Heart right ventricle (tissue), 16 donors: ENCODE measurements at regions not wholly inside any gene's neighbourhood (a gene's known extent, or its start where the extent isn't known, plus 50 kb on each side); places are given as distances from the start of the nearest gene placed in this dataset.

Experiments
- ATAC-seq, 8 donors: fragments of 200-7000 bp; cut with Tn5 transposase; one replicate each; pipeline ENCODE4 v1.9.1; 2020; ENCODE audit warnings: mild to moderate bottlenecking in 8 of 8, moderate library complexity in 8 of 8, moderate number of reproducible peaks in 1 of 8
- DNase-seq, 2 donors: peaks; one replicate each; pipeline ENCODE4 v3.0.0-alpha.2; 2020
- H3K27ac ChIP-seq, 10 donors: fragments of 200-600 bp; sonication (generic) in 2 of 10; one replicate each; pipeline versions ENCODE4 v1.5.0 to v1.8.0; 2020 to 2022; ENCODE audit warnings: mild to moderate bottlenecking in 3 of 10
- H3K27me3 ChIP-seq, 7 donors: fragments of 200-600 bp; one replicate each; pipeline ENCODE4 v1.8.0; 2021 to 2022; ENCODE audit warnings: mild to moderate bottlenecking in 2 of 7
- H3K36me3 ChIP-seq, 9 donors: fragments of 200-600 bp; sonication (generic) in 1 of 9; one replicate each; pipeline versions ENCODE4 v1.5.0 to v1.8.0; 2020 to 2022; ENCODE audit warnings: mild to moderate bottlenecking in 2 of 9
- H3K4me1 ChIP-seq, 9 donors: fragments of 200-600 bp; sonication (generic) in 1 of 9; one replicate each; pipeline versions ENCODE4 v1.5.0 to v1.8.0; 2020 to 2022; ENCODE audit warnings: mild to moderate bottlenecking in 4 of 9
- H3K4me3 ChIP-seq, 10 donors: fragments of 200-600 bp; sonication (generic) in 2 of 10; one replicate each; pipeline versions ENCODE4 v1.5.0 to v1.8.0; 2020 to 2022; ENCODE audit warnings: mild to moderate bottlenecking in 7 of 10, moderate library complexity in 2 of 10
- H3K9me3 ChIP-seq, 11 donors: fragments of 200-600 bp in 10 of 11; sonication (generic) in 2 of 11; one replicate each; pipeline versions ENCODE4 v1.5.0 to v1.8.0; 2013 to 2022; ENCODE audit warnings: mild to moderate bottlenecking in 2 of 11, control low read depth in 1 of 11, moderate library complexity in 1 of 11
- WGBS, 2 donors: extraction: QIAGEN DNeasy Blood & Tissue Kit; methylation state at CpG; one replicate each; pipeline ENCODE4 v1.1.7; 2013; ENCODE audit warnings: inconsistent platforms in 1 of 2; 5-methylcytosine and 5-hydroxymethylcytosine counted together
- intact Hi-C, 10 donors: fragments of 100-400 bp; cut with DNase I; formaldehyde crosslinking; loops; one replicate each; pipeline versions ENCODE4 v1.11.1 to v1.14.2; 2022
- TF ChIP-seq, protein P1 (sequence below), 9 donors: fragments of 200-600 bp; sonication (generic) in 2 of 9; IDR thresholded peaks; one replicate each; pipeline versions ENCODE4 v1.5.0 to v1.8.0; 2021 to 2022; ENCODE audit warnings: antibody characterized with exemption in 9 of 9, mild to moderate bottlenecking in 5 of 9, moderate library complexity in 1 of 9
- donor health status: Arrhythmogenic right ventricular cardiomyopathy.
- donor health status: ischemic (EF 13 %, LVEDD 7.1; RV severe dilation, severe dysfunction).
- donor health status: healthy with polysubstance abuse.
- donor health status: DM: no; HTN: yes; CAD: no.
- donor health status: DM: no; HTN: no; CAD: no.
- donor health status: ischemic (EF 25% LVEDD 6.9; RV normal size, moderate dysfunction).
- donor health status: ischemic (EF 25% LVEDD 5.7; RV mildly dilated, moderate dysfunction).
- donor health status: healthy.
- donor health status: DM: yes; HTN: yes; CAD: no.
- donor health status: Ischemic cardiomyopathy.
- donor health status: ischemic (EF 35%, LVEDD 5.7; RV mildly dilated, moderate dysfunction).
- donor health status: nonischemic (EF 11% LVEDD 7.7; RV severe dilation, severe dysfunction).
- donor health status: DM: yes; HTN: yes; CAD: no.
- donor health status: PGD.
- donor health status: ischemic (EF 29% LVEDD 5.4; RV normal size, mild dysfunction).
- donor health status: nonischemic (EF 23%, LVEDD 6.1; RV moderate dilation, normal function).

DNA sequence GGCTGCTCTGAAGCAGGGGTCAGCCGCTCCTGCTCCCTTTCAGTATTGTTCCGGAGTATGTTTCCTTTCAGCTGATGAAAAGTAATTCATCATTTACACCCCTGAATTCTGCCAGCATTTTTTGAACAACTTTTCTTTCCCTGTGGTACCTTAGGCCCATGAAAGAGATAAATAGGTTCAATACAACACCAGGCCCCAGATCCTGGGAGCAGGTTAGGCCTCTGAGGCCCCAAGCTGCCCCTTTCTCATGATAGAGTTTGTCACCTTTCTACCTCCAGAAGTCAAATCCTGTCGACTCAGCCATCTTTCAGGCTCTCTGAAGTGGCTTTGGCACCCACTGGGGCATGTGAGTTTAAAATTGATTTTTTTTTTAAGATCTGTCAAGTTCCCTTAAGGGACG, 1415.1 kb upstream of the ZEB2 start:
- WGBS, 2 donors = 77 to 82% methylated on average over 4 of the region's 4 CpGs

DNA sequence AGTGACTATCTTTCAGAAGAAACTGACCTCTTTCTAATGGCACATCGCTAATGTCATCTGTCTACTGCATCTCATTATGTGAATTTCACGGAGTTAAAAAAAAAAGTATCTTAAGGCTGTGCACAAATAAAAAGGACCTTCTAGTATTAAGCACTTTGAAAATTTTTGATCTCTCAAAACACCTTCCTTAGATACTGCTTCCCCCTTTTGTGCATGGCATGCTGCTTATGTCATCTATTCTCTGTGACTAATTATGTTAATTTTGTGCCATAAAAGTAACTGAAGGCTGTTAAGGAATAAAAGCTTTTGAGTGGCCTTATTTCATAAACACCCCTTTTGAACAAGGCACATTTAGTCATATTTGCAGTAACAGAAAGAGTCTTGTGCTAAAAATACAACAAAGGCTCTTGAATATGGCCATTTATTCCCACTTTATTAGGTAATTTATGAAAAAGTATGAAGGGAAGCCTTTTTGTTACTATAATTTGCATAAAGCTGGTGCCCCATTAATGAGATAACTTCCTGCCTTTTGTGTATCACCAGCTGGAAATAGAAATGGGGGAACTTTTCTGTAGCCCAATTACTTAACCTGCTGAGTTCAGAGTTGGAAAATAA, 1412.0 kb upstream of the ZEB2 start:
- intact Hi-C loops = no loop called here
- H3K4me1 ChIP-seq = peaks cover 0 to 6% (median 0%) of the 10 kb centered on the region in 9 donors
- H3K9me3 ChIP-seq = no peaks in the 10 kb centered on the region
- ATAC-seq (no peak), DNase-seq (no peak)
- 47 to 58% methylated on average over 2 of the region's 2 CpGs for WGBS, 2 donors
- TF ChIP-seq, protein P1, sequence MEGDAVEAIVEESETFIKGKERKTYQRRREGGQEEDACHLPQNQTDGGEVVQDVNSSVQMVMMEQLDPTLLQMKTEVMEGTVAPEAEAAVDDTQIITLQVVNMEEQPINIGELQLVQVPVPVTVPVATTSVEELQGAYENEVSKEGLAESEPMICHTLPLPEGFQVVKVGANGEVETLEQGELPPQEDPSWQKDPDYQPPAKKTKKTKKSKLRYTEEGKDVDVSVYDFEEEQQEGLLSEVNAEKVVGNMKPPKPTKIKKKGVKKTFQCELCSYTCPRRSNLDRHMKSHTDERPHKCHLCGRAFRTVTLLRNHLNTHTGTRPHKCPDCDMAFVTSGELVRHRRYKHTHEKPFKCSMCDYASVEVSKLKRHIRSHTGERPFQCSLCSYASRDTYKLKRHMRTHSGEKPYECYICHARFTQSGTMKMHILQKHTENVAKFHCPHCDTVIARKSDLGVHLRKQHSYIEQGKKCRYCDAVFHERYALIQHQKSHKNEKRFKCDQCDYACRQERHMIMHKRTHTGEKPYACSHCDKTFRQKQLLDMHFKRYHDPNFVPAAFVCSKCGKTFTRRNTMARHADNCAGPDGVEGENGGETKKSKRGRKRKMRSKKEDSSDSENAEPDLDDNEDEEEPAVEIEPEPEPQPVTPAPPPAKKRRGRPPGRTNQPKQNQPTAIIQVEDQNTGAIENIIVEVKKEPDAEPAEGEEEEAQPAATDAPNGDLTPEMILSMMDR (IDR thresholded peaks at IDR 0.05) = no peak
- H3K4me3 ChIP-seq = no peak overlapping the region
- no peak overlapping the region for H3K27ac ChIP-seq
- H3K27me3 ChIP-seq = no peaks in the 10 kb centered on the region
- no peaks in the 10 kb centered on the region for H3K36me3 ChIP-seq

More for the DNA sequence above, 1415.1 kb upstream of the ZEB2 start:
- H3K4me3 ChIP-seq = no peak overlapping the region
- no peak overlapping the region for H3K27ac ChIP-seq
- no peak for DNase-seq
- TF ChIP-seq, protein P1 (IDR thresholded peaks at IDR 0.05) = no peak
- ATAC-seq = no peak
- no peaks in the 10 kb centered on the region for H3K9me3 ChIP-seq
- H3K4me1 ChIP-seq = no peaks in the 10 kb centered on the region
- no peaks in the 10 kb centered on the region for H3K36me3 ChIP-seq
- intact Hi-C loops = no loop called here
- H3K27me3 ChIP-seq = no peaks in the 10 kb centered on the region

DNA sequence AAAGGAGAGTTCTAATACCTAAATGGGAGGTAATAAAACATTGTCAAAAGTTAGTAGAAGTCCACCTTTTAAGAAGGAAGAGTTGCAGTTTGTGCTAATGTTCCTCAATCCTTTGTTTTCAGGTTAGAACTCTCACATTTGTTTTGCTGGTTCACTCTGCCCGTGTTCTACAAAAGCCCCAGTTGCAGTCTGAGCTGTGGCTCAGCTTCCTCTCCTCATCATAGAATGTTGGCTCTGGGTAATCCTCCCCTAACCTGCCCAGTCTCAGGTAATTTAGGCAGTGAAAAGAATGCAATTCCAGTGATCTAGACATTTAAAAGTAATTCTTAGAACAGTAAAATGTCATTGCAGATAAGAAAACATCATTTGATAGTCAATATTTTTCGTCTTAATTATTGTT, 1410.4 kb upstream of the ZEB2 start:
- intact Hi-C loops = no loop called here
- TF ChIP-seq, protein P1 (IDR thresholded peaks at IDR 0.05) = no peak
- DNase-seq = no peak
- Histone ChIP-seq H3K27me3 (no peaks in the 10 kb centered on the region), H3K4me1 (peaks cover 0 to 6% (median 0%) of the 10 kb centered on the region in 9 donors), H3K27ac (no peak overlapping the region), H3K36me3 (no peaks in the 10 kb centered on the region), H3K4me3 (no peak overlapping the region), H3K9me3 (no peaks in the 10 kb centered on the region)
- 29 to 37% methylated on average over 2 of the region's 2 CpGs for WGBS, 2 donors
- no peak for ATAC-seq

DNA sequence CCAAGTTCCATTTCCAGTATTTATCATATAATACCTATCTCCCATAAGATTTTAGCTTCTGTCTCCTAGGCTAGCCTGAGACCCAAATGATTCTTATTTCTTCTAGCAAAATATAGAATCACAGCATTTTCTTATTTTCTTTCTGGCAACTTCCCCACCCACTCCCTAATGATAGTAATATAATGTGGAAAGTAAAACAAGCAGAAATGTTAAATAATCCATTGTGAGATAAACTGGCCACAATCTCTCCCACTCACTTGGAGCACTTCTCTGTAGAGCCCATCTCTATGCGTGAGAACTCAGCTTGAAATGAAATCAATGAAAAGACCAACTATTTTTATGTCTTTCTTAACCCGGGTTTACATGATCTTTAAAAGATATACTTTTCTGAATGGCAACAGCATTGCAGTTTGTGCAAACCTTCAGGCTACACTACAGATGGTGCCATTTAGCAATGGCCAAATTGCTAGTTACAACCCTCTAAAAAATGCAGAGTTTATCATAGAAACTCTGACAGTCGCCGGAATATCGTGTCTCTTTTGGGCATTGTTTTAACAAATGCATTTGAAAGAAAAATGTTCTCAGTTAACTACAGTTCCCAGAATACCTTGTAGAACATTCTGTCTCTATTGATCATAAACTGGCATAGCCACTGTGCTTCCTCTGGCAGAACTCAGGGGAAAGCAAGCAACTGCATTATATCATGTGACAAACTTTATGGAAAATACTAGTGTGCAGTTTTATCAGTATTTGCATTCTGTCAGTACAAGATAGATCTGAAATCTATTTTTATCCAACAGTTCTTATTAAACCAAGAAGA, 1407.4 kb upstream of the ZEB2 start:
- no peak for DNase-seq
- Histone ChIP-seq H3K36me3 (no peaks in the 10 kb centered on the region), H3K27me3 (no peaks in the 10 kb centered on the region), H3K4me3 (no peak overlapping the region), H3K4me1 (peaks cover 0 to 6% (median 0%) of the 10 kb centered on the region in 9 donors), H3K27ac (no peak overlapping the region), H3K9me3 (peaks cover 0 to 3% (median 0%) of the 10 kb centered on the region in 11 donors)
- no peak for ATAC-seq
- intact Hi-C loops = no loop called here
- TF ChIP-seq, protein P1 (IDR thresholded peaks at IDR 0.05) = no peak
- 51 to 62% methylated on average over 5 of the region's 5 CpGs for WGBS, 2 donors
